NB4 (cell line): ENCODE measurements at regions not wholly inside any gene's neighbourhood (a gene's known extent, or its start where the extent isn't known, plus 50 kb on each side); places are given as distances from the start of the nearest gene placed in this dataset.
A peak's percentile ranks its signal among the peaks of the same experiment; 100 is the strongest.

Experiments
- DNase-seq: peaks from one replicate; pipeline ENCODE4 v3.0.0; 2010; ENCODE audit warnings: low read depth
- H3K4me3 ChIP-seq: one replicate; pipeline ENCODE4 v1.5.1; 2011; ENCODE audit warnings: mild to moderate bottlenecking, low read depth, low read length, moderate library complexity
- MAX ChIP-seq: IDR thresholded peaks from 2 replicates; pipeline ENCODE4 v1.6.1; 2011; ENCODE audit warnings: low read depth, low read length
- MYC ChIP-seq: IDR thresholded peaks from 2 replicates; pipeline ENCODE4 v1.6.1; 2011; ENCODE audit warnings: low read depth, low read length
- POLR2A ChIP-seq: IDR thresholded peaks from 2 replicates; pipeline ENCODE4 v1.6.1; 2011; ENCODE audit warnings: mild to moderate bottlenecking; ENCODE audit not compliant: insufficient read length; ENCODE audit errors: extremely low read depth
- TF ChIP-seq, protein P1 (sequence below): IDR thresholded peaks from one replicate; pipeline ENCODE4 v1.5.1; 2012; ENCODE audit warnings: low read depth, low read length

DNA sequence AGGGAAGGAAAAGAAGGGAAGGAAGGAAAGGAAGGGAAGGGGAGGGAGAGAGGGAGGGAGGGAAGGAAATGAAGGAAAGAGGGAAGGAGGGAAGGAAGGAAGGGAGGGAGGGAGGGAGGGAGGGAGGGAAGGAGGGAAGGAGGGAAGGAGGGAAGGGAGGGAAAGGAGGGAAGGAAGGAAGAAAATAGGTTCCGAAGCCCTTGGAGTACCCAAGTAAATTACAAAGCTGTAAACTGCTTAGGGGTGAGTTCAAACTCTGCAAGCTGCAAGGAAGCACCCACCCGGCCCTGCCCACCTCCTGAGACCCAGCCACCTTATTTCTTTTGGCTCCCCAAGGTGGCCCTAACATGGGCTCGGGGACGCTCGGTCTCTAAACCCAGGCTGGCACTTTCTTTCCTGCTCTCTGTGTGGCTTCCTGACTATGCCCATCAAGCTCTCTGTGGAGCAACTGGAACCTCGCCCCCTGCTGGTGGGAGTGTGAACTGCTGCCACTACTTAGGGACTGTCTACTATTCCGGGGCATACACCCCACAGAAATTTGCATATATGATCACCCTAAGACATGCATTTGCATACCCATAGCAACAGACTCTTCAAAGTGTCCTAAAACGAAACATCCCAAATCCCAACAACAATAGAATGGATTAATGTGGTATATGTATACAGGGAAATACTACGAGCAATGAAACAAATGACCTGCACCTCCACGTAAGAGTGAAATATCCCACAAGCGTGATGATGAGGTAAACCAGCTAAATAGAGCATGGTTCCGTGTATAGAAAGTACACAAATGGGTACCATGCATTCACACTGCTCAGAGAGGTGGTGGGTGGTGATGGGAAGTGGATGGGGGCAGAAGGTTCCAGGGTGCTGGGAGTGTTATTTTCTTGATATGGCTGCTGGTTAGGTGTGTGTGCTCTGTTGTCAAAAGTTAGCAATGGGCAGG is 151.7 kb upstream of the TBL1X start:
- TF ChIP-seq MYC = no peak
- TF ChIP-seq, protein P1, sequence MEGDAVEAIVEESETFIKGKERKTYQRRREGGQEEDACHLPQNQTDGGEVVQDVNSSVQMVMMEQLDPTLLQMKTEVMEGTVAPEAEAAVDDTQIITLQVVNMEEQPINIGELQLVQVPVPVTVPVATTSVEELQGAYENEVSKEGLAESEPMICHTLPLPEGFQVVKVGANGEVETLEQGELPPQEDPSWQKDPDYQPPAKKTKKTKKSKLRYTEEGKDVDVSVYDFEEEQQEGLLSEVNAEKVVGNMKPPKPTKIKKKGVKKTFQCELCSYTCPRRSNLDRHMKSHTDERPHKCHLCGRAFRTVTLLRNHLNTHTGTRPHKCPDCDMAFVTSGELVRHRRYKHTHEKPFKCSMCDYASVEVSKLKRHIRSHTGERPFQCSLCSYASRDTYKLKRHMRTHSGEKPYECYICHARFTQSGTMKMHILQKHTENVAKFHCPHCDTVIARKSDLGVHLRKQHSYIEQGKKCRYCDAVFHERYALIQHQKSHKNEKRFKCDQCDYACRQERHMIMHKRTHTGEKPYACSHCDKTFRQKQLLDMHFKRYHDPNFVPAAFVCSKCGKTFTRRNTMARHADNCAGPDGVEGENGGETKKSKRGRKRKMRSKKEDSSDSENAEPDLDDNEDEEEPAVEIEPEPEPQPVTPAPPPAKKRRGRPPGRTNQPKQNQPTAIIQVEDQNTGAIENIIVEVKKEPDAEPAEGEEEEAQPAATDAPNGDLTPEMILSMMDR = peak; percentile 71
- peak; percentile 60 for DNase-seq

GRCh38 chrX:9315086-9315485 is 149.8 kb upstream of the TBL1X start:
- TF ChIP-seq POLR2A = no peak
- DNase-seq = no peak
- H3K4me3 ChIP-seq = no peak overlapping the region

More for the DNA sequence above, 151.7 kb upstream of the TBL1X start:
- no peak overlapping the region for H3K4me3 ChIP-seq

GRCh38 chrX:9316096-9316495 is 148.8 kb upstream of the TBL1X start:
- peak; percentile 30 for DNase-seq
- H3K4me3 ChIP-seq = no peak overlapping the region
- no peak for TF ChIP-seq POLR2A
- TF ChIP-seq, protein P1 = no peak
- no peak for TF ChIP-seq MAX
- TF ChIP-seq MYC = no peak

DNA sequence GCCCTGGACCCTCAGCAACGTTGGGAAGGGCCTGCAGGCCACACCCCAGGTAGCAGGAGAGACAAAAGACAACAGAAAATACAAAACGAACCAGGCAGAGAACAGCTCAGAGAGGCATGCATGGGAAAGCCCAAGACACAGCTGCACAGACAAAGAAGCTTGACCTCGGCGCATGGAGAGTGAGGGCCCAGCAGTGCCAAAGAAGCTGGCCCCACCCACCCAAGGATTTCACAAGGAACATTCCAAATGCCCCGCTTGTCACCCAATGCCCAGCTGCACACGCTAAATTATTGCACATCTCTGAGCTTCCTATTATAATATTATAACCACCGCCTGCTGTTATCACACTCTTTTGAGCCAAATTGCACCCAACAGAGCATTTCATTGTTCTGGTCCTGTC is 147.7 kb upstream of the TBL1X start:
- no peak for DNase-seq
- TF ChIP-seq POLR2A (no peak), MYC (no peak), MAX (no peak)
- TF ChIP-seq, protein P1 = no peak
- no peak overlapping the region for H3K4me3 ChIP-seq

- no peak overlapping the region for H3K4me3 ChIP-seq
- DNase-seq = peak; percentile 37
- TF ChIP-seq POLR2A (no peak), MYC (no peak), MAX (no peak)
- TF ChIP-seq, protein P1 = no peak
These were observed 146.6 kb upstream of the TBL1X start for GRCh38 chrX:9318213-9318612.

DNA sequence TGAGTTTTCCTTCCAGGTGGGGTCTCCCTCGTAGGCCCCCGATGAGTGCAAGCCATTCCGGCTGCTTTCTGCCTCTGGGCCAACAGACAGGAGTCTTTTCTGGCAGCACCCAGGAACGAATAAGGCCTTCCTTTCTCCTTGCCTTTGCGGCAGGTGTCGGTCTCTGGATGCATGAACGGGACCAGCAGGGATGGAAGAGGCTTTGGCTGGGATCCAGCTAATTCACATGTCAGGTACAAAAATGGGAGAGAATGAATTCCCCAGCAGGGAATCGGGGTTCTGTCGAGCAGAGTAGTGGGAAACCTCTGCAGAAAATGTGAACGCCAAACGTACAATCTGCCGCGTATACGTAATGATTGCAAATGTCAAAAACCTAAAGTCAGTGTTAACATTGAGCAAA is 146.1 kb upstream of the TBL1X start:
- no peak overlapping the region for H3K4me3 ChIP-seq
- DNase-seq = no peak
- TF ChIP-seq, protein P1 = no peak
- no peak for TF ChIP-seq MYC
- no peak for TF ChIP-seq MAX
